GM12878 (cell line): ENCODE measurements at regions not wholly inside any gene's neighbourhood (a gene's known extent, or its start where the extent isn't known, plus 50 kb on each side); places are given as distances from the start of the nearest gene placed in this dataset.

Experiments used
- CBX5 ChIP-seq: sonication (generic); IDR thresholded peaks from 2 replicates; pipeline ENCODE4 v1.6.1; 2016; ENCODE audit warnings: low read depth, moderate library complexity, mild to moderate bottlenecking, inconsistent platforms
- CEBPB ChIP-seq, 2 experiments: fragments of 150-350 bp in 1 of 2; IDR thresholded peaks; 2 replicates each; pipeline ENCODE4 v1.6.1; 2012 to 2014; ENCODE audit warnings: low read depth in 2 of 2, low read length in 2 of 2, borderline replicate concordance in 1 of 2, inconsistent platforms in 1 of 2
- CHD2 ChIP-seq: IDR thresholded peaks from 2 replicates; pipeline ENCODE4 v1.6.1; 2011; ENCODE audit warnings: low read depth, low read length, improper control_type of control experiment, borderline replicate concordance
- CTCF ChIP-seq, 3 experiments: IDR thresholded peaks in 2 of 3; conservative IDR thresholded peaks in 1 of 3; 2 replicates each; pipeline ENCODE4 v1.5.1; 2011; ENCODE audit warnings: low read depth in 3 of 3, low read length in 3 of 3, mild to moderate bottlenecking in 3 of 3, control low read depth in 2 of 3, moderate library complexity in 2 of 3, inconsistent platforms in 1 of 3, mixed read lengths in 1 of 3; ENCODE audit not compliant: control insufficient read depth in 2 of 3, insufficient read depth in 1 of 3; ENCODE audit errors: extremely low read depth in 1 of 3
- EP300 ChIP-seq, 2 experiments: fragments of 150-350 bp in 1 of 2; IDR thresholded peaks; 2 replicates each; pipeline ENCODE4 v1.6.1; 2011 to 2012; ENCODE audit warnings: low read depth in 2 of 2, low read length in 2 of 2, borderline replicate concordance in 1 of 2, improper control_type of control experiment in 1 of 2, inconsistent platforms in 1 of 2; ENCODE audit not compliant: control insufficient read depth in 1 of 2
- MLLT1 ChIP-seq: fragments of 450-650 bp; IDR thresholded peaks from 2 replicates; pipeline ENCODE4 v1.6.1; 2016; ENCODE audit warnings: mild to moderate bottlenecking
- POLR2A ChIP-seq: IDR thresholded peaks from 2 replicates; pipeline ENCODE4 v1.6.1; 2011; ENCODE audit warnings: low read depth, mild to moderate bottlenecking, low read length
- TF ChIP-seq, protein P1 (sequence below): IDR thresholded peaks from 2 replicates; pipeline ENCODE4 v1.6.1; 2011; ENCODE audit warnings: mild to moderate bottlenecking, low read depth, low read length, moderate library complexity; ENCODE audit not compliant: insufficient replicate concordance
- TF ChIP-seq, protein P2 (sequence below): fragments of 450-650 bp; IDR thresholded peaks from 2 replicates; pipeline ENCODE4 v1.6.1; 2017; ENCODE audit warnings: mild to moderate bottlenecking

DNA sequence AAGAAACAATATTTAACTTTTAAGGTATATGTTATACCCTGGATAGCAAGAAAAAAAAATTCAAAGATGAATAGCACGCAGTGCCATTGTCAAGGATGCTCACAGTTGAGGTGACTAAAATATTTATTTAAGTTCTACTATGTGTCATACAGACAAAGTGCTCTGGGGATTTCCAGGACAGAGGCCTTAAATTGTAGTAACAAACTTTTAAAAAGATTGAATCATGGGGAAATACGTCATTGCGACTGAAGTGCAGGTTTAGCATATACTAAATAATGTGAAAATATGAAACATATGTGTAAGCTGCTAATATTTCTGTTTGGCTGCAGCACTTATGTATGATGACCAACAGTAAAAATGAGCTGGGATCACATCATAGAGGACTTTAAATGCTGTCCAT, 748.0 kb upstream of the PCDH7 start:
- no peak for TF ChIP-seq CBX5
- no peak for TF ChIP-seq CHD2
- TF ChIP-seq, protein P1, sequence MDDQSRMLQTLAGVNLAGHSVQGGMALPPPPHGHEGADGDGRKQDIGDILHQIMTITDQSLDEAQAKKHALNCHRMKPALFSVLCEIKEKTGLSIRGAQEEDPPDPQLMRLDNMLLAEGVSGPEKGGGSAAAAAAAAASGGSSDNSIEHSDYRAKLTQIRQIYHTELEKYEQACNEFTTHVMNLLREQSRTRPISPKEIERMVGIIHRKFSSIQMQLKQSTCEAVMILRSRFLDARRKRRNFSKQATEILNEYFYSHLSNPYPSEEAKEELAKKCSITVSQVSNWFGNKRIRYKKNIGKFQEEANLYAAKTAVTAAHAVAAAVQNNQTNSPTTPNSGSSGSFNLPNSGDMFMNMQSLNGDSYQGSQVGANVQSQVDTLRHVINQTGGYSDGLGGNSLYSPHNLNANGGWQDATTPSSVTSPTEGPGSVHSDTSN, result no peak
- TF ChIP-seq EP300 (IDR thresholded peaks at IDR 0.05; ENCODE audit: borderline replicate concordance in 1 of 2, control insufficient read depth in 1 of 2, low read depth in 2 of 2, low read length in 2 of 2), result no peak
- TF ChIP-seq CTCF (IDR thresholded peaks at IDR 0.05 in 2 of 3, conservative IDR thresholded peaks at IDR 0.05 in 1 of 3; ENCODE audit: control insufficient read depth in 2 of 3, extremely low read depth in 1 of 3, insufficient read depth in 1 of 3, low read depth in 3 of 3, low read length in 3 of 3), result no peak
- no peak for TF ChIP-seq CEBPB (IDR thresholded peaks at IDR 0.05; ENCODE audit: borderline replicate concordance in 1 of 2, low read depth in 2 of 2, low read length in 2 of 2)
- no peak for TF ChIP-seq POLR2A
- TF ChIP-seq MLLT1, result no peak
- TF ChIP-seq, protein P2, sequence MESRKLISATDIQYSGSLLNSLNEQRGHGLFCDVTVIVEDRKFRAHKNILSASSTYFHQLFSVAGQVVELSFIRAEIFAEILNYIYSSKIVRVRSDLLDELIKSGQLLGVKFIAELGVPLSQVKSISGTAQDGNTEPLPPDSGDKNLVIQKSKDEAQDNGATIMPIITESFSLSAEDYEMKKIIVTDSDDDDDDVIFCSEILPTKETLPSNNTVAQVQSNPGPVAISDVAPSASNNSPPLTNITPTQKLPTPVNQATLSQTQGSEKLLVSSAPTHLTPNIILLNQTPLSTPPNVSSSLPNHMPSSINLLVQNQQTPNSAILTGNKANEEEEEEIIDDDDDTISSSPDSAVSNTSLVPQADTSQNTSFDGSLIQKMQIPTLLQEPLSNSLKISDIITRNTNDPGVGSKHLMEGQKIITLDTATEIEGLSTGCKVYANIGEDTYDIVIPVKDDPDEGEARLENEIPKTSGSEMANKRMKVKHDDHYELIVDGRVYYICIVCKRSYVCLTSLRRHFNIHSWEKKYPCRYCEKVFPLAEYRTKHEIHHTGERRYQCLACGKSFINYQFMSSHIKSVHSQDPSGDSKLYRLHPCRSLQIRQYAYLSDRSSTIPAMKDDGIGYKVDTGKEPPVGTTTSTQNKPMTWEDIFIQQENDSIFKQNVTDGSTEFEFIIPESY, result no peak
